GM06990 (cell line): ENCODE measurements at regions not wholly inside any gene's neighbourhood (a gene's known extent, or its start where the extent isn't known, plus 50 kb on each side); places are given as distances from the start of the nearest gene placed in this dataset.

Experiments
- DNase-seq: peaks from one replicate; pipeline ENCODE4 v3.0.0-alpha.2; 2011; ENCODE audit not compliant: insufficient read length; ENCODE audit errors: extremely low read depth
- H3K27me3 ChIP-seq: replicated peaks from 2 replicates; pipeline ENCODE4 v1.6.0; 2011; ENCODE audit warnings: low read length; ENCODE audit not compliant: control insufficient read depth, insufficient read depth
- H3K36me3 ChIP-seq: 2 replicates; pipeline ENCODE4 v1.5.1; 2011; ENCODE audit warnings: low read length; ENCODE audit not compliant: control insufficient read depth, insufficient read depth
- H3K4me3 ChIP-seq: replicated peaks from 2 replicates; pipeline ENCODE4 v1.5.1; 2011; ENCODE audit warnings: low read depth, mild to moderate bottlenecking, control low read depth, low read length
- TF ChIP-seq, protein P1 (sequence below): IDR thresholded peaks from 2 replicates; pipeline ENCODE4 v1.5.1; 2011; ENCODE audit warnings: low read length, control low read depth, mild to moderate bottlenecking, inconsistent platforms; ENCODE audit not compliant: insufficient read depth, poor library complexity, severe bottlenecking

- no peaks in the 10 kb centered on the region for H3K36me3 ChIP-seq
- TF ChIP-seq, protein P1, sequence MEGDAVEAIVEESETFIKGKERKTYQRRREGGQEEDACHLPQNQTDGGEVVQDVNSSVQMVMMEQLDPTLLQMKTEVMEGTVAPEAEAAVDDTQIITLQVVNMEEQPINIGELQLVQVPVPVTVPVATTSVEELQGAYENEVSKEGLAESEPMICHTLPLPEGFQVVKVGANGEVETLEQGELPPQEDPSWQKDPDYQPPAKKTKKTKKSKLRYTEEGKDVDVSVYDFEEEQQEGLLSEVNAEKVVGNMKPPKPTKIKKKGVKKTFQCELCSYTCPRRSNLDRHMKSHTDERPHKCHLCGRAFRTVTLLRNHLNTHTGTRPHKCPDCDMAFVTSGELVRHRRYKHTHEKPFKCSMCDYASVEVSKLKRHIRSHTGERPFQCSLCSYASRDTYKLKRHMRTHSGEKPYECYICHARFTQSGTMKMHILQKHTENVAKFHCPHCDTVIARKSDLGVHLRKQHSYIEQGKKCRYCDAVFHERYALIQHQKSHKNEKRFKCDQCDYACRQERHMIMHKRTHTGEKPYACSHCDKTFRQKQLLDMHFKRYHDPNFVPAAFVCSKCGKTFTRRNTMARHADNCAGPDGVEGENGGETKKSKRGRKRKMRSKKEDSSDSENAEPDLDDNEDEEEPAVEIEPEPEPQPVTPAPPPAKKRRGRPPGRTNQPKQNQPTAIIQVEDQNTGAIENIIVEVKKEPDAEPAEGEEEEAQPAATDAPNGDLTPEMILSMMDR = no peak
- H3K4me3 ChIP-seq = no peak overlapping the region
- no peaks in the 10 kb centered on the region for H3K27me3 ChIP-seq
- DNase-seq = no peak
These were observed 206.9 kb upstream of the ADRA1D start for GRCh38 chr20:4455996-4456395.

DNA sequence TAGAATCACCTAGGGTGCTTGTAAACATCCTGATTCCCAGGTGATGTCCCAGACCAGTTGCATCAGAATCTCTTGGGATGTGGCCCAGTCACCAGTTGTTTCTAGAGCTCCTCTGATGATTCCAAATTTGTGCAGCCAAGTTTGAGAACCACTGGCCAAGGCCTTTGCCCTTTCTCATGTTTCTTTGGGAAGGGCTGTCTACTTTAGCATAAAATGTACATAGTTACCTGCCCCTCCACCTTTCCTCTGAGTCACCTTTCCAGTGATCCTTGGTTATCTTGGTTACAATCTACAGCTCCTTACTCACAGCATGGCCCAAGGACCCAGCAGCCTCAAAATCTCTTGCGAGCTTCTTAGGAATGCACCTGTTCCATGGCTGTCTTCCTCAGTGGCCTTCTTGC lies 206.2 kb upstream of the ADRA1D start:
- H3K36me3 ChIP-seq = no peaks in the 10 kb centered on the region
- no peak overlapping the region for H3K4me3 ChIP-seq
- H3K27me3 ChIP-seq = no peaks in the 10 kb centered on the region
- TF ChIP-seq, protein P1 = no peak
- no peak for DNase-seq

GRCh38 chr20:4454111-4454510 lies 205.0 kb upstream of the ADRA1D start:
- Histone ChIP-seq H3K27me3 (no peaks in the 10 kb centered on the region), H3K36me3 (no peaks in the 10 kb centered on the region), H3K4me3 (no peak overlapping the region)
- DNase-seq = no peak
- TF ChIP-seq, protein P1 = no peak

DNA sequence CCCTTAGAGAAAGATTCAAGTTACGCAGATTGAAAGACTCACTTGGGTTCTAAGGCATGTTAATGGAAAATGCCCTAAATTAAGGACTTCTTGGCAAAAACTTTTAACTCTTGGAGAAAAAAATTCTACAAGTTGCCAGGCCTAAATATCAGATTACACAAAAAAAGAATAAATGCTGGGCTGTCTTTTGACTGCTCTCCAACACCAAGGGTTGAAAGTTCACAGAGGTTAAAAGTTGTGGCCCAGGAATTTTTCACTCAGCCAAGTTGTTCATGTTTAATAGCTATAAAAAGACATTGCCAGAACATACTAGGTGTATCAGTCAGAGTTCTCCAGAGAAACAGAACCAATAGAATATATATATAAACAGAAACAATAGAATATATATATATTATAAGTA lies 204.3 kb upstream of the ADRA1D start:
- Histone ChIP-seq H3K36me3 (no peaks in the 10 kb centered on the region), H3K4me3 (no peak overlapping the region), H3K27me3 (no peaks in the 10 kb centered on the region)
- DNase-seq = no peak
- TF ChIP-seq, protein P1 = no peak

- no peaks in the 10 kb centered on the region for H3K36me3 ChIP-seq
- TF ChIP-seq, protein P1 = no peak
- no peak for DNase-seq
- no peak overlapping the region for H3K4me3 ChIP-seq
- no peaks in the 10 kb centered on the region for H3K27me3 ChIP-seq
These were observed 202.5 kb upstream of the ADRA1D start for GRCh38 chr20:4451487-4452081.
